ENCODE measurements at regions not wholly inside any gene's neighbourhood (a gene's known extent, or its start where the extent isn't known, plus 50 kb on each side); places are given as distances from the start of the nearest gene placed in this dataset.

- in situ Hi-C loops (cut with HindIII; ENCODE audit: low pct_unique_long_range_greater_than_20kb, low sequenced_read_pairs), result no loop called here
- DNase-seq (ENCODE audit: low read depth), result no peak
Measured at GRCh38 chr7:95674101-95674500, 77.8 kb upstream of the PDK4 start.

- no peak for DNase-seq (ENCODE audit: low read depth)
- in situ Hi-C loops (cut with HindIII; ENCODE audit: low pct_unique_long_range_greater_than_20kb, low sequenced_read_pairs), result no loop called here
Measured at GRCh38 chr7:95672434-95672833, 76.1 kb upstream of the PDK4 start.

GRCh38 chr7:95669513-95669912 lies 73.2 kb upstream of the PDK4 start:
- no peak for DNase-seq (ENCODE audit: low read depth)
- in situ Hi-C loops (cut with HindIII; ENCODE audit: low pct_unique_long_range_greater_than_20kb, low sequenced_read_pairs), result no loop called here

GRCh38 chr7:95668504-95669018 lies 72.2 kb upstream of the PDK4 start:
- DNase-seq (ENCODE audit: low read depth), result no peak

GRCh38 chr7:95662987-95663386 lies 66.7 kb upstream of the PDK4 start:
- DNase-seq (ENCODE audit: low read depth), result no peak
- in situ Hi-C loops (cut with HindIII; ENCODE audit: low pct_unique_long_range_greater_than_20kb, low sequenced_read_pairs), result no loop called here

More at GRCh38 chr7:95668504-95669018, 72.2 kb upstream of the PDK4 start:
- in situ Hi-C loops (cut with HindIII; ENCODE audit: low pct_unique_long_range_greater_than_20kb, low sequenced_read_pairs), result no loop called here

- in situ Hi-C loops (cut with HindIII; ENCODE audit: low pct_unique_long_range_greater_than_20kb, low sequenced_read_pairs), result no loop called here
Measured at GRCh38 chr7:95660023-95660434, 63.7 kb upstream of the PDK4 start.

GRCh38 chr7:95658676-95659075 lies 62.4 kb upstream of the PDK4 start:
- DNase-seq (ENCODE audit: low read depth), result no peak
- in situ Hi-C loops (cut with HindIII; ENCODE audit: low pct_unique_long_range_greater_than_20kb, low sequenced_read_pairs), result no loop called here

More at GRCh38 chr7:95660023-95660434, 63.7 kb upstream of the PDK4 start:
- DNase-seq (ENCODE audit: low read depth), result no peak

- no peak for DNase-seq (ENCODE audit: low read depth)
- in situ Hi-C loops (cut with HindIII; ENCODE audit: low pct_unique_long_range_greater_than_20kb, low sequenced_read_pairs), result no loop called here
Measured at GRCh38 chr7:95649546-95649945, 53.2 kb upstream of the PDK4 start.

- DNase-seq (ENCODE audit: low read depth), result no peak
- in situ Hi-C loops (cut with HindIII; ENCODE audit: low pct_unique_long_range_greater_than_20kb, low sequenced_read_pairs), result no loop called here
Measured at GRCh38 chr7:95646350-95646749, 50.0 kb upstream of the PDK4 start.
